HG02678 (cell line): ENCODE measurements at regions not wholly inside any gene's neighbourhood (a gene's known extent, or its start where the extent isn't known, plus 50 kb on each side); places are given as distances from the start of the nearest gene placed in this dataset.

Experiments
- ATAC-seq: cut with Tn5 transposase; IDR thresholded peaks from one replicate; pipeline ENCODE4 v1.9.1; 2021; ENCODE audit warnings: mild to moderate bottlenecking, moderate library complexity; ENCODE audit not compliant: unreplicated experiment

GRCh38 chr15:25982736-25983135, 119.6 kb upstream of the ATP10A start:
- ATAC-seq: no peak

- no peak for ATAC-seq
These were observed 118.0 kb upstream of the ATP10A start for GRCh38 chr15:25981114-25981513.

- no peak for ATAC-seq
These were observed 109.1 kb upstream of the ATP10A start for GRCh38 chr15:25972141-25972675.

- ATAC-seq: no peak
These were observed 107.9 kb upstream of the ATP10A start for GRCh38 chr15:25971053-25971452.

GRCh38 chr15:25969886-25970285, 106.8 kb upstream of the ATP10A start:
- no peak for ATAC-seq

GRCh38 chr15:25967116-25967515, 104.0 kb upstream of the ATP10A start:
- ATAC-seq: no peak

GRCh38 chr15:25965326-25965725, 102.2 kb upstream of the ATP10A start:
- ATAC-seq: no peak

- ATAC-seq: no peak
These were observed 97.1 kb upstream of the ATP10A start for GRCh38 chr15:25960273-25960672.

- ATAC-seq: no peak
These were observed 96.0 kb upstream of the ATP10A start for GRCh38 chr15:25959100-25959499.

- ATAC-seq: no peak
These were observed 92.5 kb upstream of the ATP10A start for GRCh38 chr15:25955628-25956027.

- ATAC-seq: no peak
These were observed 91.3 kb upstream of the ATP10A start for GRCh38 chr15:25954398-25954797.

GRCh38 chr15:25950014-25950413, 86.9 kb upstream of the ATP10A start:
- no peak for ATAC-seq

GRCh38 chr15:25947323-25948314, 84.5 kb upstream of the ATP10A start:
- no peak for ATAC-seq

- ATAC-seq: no peak
These were observed 83.2 kb upstream of the ATP10A start for GRCh38 chr15:25946241-25946805.

- ATAC-seq: no peak
These were observed 81.3 kb upstream of the ATP10A start for GRCh38 chr15:25944386-25944785.

GRCh38 chr15:25943831-25944230, 80.7 kb upstream of the ATP10A start:
- ATAC-seq: no peak

- peak; percentile 90 for ATAC-seq
These were observed 76.0 kb upstream of the ATP10A start for GRCh38 chr15:25939122-25939521.

- ATAC-seq: no peak
These were observed 74.7 kb upstream of the ATP10A start for GRCh38 chr15:25937796-25938195.

GRCh38 chr15:25936004-25936403, 72.9 kb upstream of the ATP10A start:
- ATAC-seq: no peak

- no peak for ATAC-seq
These were observed 70.5 kb upstream of the ATP10A start for GRCh38 chr15:25933456-25934158.

- no peak for ATAC-seq
These were observed 69.6 kb upstream of the ATP10A start for GRCh38 chr15:25932696-25933095.
